Erythroblast (primary cell): ENCODE measurements at regions not wholly inside any gene's neighbourhood (a gene's known extent, or its start where the extent isn't known, plus 50 kb on each side); places are given as distances from the start of the nearest gene placed in this dataset.

ENCODE experiments used
- GATA1 ChIP-seq: IDR thresholded peaks from 2 replicates; pipeline ENCODE4 v1.6.1; 2011; ENCODE audit warnings: low read depth, mild to moderate bottlenecking, control low read depth, low read length, moderate library complexity
- POLR2A ChIP-seq: IDR thresholded peaks from 2 replicates; pipeline ENCODE4 v1.6.1; 2011; ENCODE audit warnings: mild to moderate bottlenecking, low read length

DNA sequence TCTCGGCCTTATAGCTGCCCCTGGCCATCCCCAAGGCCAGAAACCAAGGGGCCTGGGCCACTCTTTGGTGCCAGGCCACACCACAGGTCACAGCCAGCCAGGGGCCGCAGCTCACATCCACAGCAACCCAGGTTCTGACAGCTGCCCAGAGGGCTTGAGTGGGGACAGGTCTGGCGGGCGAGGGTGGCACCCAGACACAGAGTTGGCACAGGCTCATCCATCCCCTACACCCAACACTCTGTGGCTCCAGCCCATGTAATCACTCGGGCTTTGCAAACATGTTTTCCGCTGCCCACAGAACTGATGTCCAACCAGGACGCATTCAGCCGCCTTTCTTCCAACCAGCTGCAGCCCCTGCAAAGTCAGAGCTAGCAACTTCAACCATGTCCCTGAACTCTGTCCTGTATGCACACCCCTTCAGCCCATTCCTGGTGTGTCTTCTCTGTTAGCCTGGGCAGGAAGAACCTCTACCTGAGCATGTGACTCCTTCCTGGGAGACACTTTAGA is 57.7 kb upstream of the PPP2R2D start:
- TF ChIP-seq POLR2A, result no peak
- TF ChIP-seq GATA1, result no peak
